ENCODE measurements at regions not wholly inside any gene's neighbourhood (a gene's known extent, or its start where the extent isn't known, plus 50 kb on each side); places are given as distances from the start of the nearest gene placed in this dataset.
"Not testable (repeated sequence)": the region's sequence is repeated elsewhere in the genome, so short reads cannot be mapped to it uniquely, and the experiment has no call there.

DNA sequence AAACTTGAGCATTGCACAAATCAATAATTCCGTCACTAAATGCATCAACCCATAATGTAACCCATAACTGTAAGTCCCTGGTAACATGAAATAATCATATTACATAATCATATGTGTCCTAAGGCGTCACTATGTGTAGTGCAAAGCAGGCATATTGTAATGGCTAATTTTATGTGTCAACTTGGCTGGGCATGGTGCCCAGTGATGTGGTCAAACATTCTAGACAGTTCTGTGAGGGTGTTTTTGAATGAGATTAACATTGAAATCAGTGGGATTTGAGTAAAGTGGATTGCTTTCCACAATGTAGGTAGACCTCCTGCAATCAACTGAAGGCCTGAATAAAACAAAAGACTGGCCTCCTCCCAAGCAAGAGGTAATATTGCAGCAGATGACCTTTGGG lies 794.4 kb upstream of the ACO1 start:
- DNase-seq (ENCODE audit: low read depth): peak; percentile 40
- H3K4me3 ChIP-seq (replicated peaks; ENCODE audit: low read depth, low read length): no peak overlapping the region
- TF ChIP-seq, protein P1, sequence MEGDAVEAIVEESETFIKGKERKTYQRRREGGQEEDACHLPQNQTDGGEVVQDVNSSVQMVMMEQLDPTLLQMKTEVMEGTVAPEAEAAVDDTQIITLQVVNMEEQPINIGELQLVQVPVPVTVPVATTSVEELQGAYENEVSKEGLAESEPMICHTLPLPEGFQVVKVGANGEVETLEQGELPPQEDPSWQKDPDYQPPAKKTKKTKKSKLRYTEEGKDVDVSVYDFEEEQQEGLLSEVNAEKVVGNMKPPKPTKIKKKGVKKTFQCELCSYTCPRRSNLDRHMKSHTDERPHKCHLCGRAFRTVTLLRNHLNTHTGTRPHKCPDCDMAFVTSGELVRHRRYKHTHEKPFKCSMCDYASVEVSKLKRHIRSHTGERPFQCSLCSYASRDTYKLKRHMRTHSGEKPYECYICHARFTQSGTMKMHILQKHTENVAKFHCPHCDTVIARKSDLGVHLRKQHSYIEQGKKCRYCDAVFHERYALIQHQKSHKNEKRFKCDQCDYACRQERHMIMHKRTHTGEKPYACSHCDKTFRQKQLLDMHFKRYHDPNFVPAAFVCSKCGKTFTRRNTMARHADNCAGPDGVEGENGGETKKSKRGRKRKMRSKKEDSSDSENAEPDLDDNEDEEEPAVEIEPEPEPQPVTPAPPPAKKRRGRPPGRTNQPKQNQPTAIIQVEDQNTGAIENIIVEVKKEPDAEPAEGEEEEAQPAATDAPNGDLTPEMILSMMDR (IDR thresholded peaks at IDR 0.05; ENCODE audit: low read length, missing control alignments): no peak

DNA sequence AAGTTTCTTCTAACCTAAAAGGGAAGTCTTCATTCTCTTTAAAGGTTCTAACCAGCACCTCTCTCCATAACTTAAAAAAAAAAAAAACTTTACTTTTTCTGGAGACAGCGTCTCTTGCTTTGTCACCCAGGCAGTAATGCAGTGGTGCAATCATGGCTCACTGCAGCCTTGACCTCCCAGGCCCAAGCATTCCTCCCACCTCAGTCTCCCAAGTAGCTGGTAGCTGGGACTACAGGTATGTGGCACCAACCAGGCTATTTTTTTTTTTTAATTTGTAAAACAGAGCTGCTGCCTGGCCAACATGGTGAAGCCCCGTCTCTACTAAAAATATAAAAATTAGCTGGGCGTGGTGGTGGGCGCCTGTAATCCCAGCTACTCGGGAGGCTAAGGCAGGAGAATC lies 787.4 kb upstream of the ACO1 start:
- DNase-seq (ENCODE audit: low read depth); H3K4me3 ChIP-seq (replicated peaks; ENCODE audit: low read depth, low read length): not testable (repeated sequence)

DNA sequence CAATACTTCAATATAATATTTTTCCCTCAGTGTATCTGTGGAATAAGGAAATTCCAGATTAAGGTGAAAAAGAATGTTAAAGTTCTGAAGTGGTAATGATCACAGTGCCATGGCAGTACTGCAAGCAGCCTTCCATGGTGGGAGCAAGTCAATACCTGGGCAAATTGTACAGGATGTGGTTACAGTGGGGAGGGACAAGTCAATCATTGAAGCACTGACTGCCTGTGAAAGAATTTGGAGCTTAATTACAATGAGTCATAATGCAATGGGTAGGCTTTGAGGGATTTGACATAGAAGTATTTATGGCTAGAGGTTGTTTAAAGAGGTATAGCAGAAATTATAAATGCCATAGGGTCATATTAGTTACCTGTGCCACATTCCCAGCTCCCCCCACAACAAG lies 786.5 kb upstream of the ACO1 start:
- no peak for DNase-seq (ENCODE audit: low read depth)
- TF ChIP-seq, protein P1 (IDR thresholded peaks at IDR 0.05; ENCODE audit: low read length, missing control alignments): no peak
- no peak overlapping the region for H3K4me3 ChIP-seq (replicated peaks; ENCODE audit: low read depth, low read length)

DNA sequence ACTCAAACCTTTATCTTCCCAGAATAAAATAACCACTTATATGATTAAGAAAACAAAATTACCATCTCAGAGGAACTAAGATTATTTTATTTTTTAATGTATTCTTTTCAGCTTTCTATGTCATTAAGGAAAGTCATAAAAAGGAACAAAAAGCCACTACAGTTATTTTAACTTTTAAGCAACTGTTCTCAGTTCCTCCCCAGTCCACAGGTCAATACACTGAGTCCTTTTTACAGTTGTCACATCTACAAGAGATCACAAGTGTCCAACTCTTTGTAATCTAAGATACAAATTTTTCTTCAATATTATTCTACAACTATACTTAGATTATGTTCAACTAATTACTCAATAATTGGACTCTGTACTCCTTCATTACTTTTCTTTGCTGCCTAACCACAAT lies 782.8 kb upstream of the ACO1 start:
- no peak for DNase-seq (ENCODE audit: low read depth)
- H3K4me3 ChIP-seq (replicated peaks; ENCODE audit: low read depth, low read length): no peak overlapping the region

DNA sequence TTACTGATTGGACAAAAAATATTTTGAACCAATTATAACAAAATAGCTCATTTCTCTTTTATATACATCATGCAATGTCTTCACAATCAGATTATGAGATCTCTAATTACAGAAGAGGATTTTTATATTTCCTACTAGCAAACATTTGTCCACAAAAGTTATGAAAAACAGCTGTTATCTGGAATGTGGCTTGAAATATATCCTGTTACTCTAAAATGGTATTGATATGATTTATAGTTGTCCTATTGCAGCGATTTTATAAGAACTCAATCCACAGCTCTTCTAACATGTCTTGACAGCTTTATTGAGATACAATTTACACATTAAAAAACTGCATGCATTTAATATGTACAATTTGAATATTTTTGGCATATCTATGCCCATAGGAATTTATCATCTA lies 779.9 kb upstream of the ACO1 start:
- H3K4me3 ChIP-seq (replicated peaks; ENCODE audit: low read depth, low read length): no peak overlapping the region
- TF ChIP-seq, protein P1 (IDR thresholded peaks at IDR 0.05; ENCODE audit: low read length, missing control alignments): no peak
- no peak for DNase-seq (ENCODE audit: low read depth)

More for the DNA sequence above, 782.8 kb upstream of the ACO1 start:
- TF ChIP-seq, protein P1 (IDR thresholded peaks at IDR 0.05; ENCODE audit: low read length, missing control alignments): no peak

DNA sequence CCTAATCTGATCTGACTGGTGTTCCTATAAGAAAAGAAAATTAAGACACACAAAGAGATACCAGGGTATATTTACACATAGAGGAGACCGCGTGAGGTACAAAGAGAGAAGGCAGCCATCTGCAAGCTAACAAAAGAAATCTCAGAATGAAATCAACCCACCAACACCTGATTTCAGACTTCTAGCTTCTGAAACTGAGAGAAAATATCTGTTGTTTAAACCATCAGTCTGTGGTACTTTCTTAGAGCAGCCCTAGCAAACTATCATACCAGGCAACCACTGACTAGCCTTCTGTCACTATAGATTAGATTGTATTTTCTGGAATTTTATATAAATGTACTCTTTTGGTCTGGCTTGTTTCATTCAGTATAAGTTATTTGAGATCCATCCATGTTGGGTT lies 779.3 kb upstream of the ACO1 start:
- DNase-seq (ENCODE audit: low read depth): no peak
- TF ChIP-seq, protein P1 (IDR thresholded peaks at IDR 0.05; ENCODE audit: low read length, missing control alignments): no peak
- no peak overlapping the region for H3K4me3 ChIP-seq (replicated peaks; ENCODE audit: low read depth, low read length)

DNA sequence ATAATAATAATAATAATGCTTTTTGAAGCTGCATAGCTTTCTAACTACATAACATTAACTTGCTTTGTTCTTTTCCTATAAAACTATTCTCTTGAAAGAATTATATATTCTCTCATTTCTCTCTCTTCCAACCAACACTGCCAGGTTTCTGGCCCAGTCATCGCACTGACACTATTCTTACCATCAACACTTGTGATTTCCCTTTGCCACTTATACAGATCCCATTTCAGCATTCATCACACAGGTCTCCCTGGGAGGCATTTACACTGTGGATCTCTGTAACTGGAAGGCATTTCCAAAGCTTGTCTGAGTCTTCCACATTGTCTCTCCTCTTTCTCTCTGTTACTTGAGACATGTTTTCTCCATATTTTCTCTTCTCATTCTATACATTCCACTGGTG lies 777.8 kb upstream of the ACO1 start:
- TF ChIP-seq, protein P1 (IDR thresholded peaks at IDR 0.05; ENCODE audit: low read length, missing control alignments): no peak
- DNase-seq (ENCODE audit: low read depth): no peak

DNA sequence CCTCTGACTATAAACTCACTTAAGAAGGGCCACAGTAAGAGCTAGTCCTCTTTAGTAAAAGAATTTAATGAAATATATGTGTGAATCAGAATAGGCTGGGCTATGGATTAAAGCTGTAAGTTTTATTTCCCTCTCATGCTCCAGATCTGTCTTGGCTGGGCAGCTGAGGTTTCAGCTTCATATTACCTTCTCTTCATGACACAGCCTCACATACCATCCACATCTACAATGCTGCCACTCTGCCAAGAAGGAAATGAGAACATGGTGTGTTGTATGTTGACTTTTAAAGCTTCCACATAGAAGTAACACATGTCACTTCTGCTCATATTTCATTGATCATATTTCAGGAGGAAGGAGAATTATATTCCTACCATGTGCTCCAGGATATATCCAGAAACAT lies 776.0 kb upstream of the ACO1 start:
- no peak overlapping the region for H3K4me3 ChIP-seq (replicated peaks; ENCODE audit: low read depth, low read length)
- DNase-seq (ENCODE audit: low read depth): peak; percentile 18
- TF ChIP-seq, protein P1 (IDR thresholded peaks at IDR 0.05; ENCODE audit: low read length, missing control alignments): no peak

More for the DNA sequence above, 777.8 kb upstream of the ACO1 start:
- no peak overlapping the region for H3K4me3 ChIP-seq (replicated peaks; ENCODE audit: low read depth, low read length)

Measured in fibroblast of pulmonary artery (primary cell).